GM23338 (cell line): ENCODE measurements at regions not wholly inside any gene's neighbourhood (a gene's known extent, or its start where the extent isn't known, plus 50 kb on each side); places are given as distances from the start of the nearest gene placed in this dataset.

Source experiments
- ATAC-seq: fragments of 200-7000 bp; cut with Tn5 transposase; 3 replicates; pipeline ENCODE4 v1.9.1; 2020
- DNase-seq: peaks from one replicate; pipeline ENCODE4 v3.0.0-alpha.2; 2015; ENCODE audit warnings: low spot score
- H2AFZ ChIP-seq: fragments of 200-600 bp; sonication (generic); 2 replicates; pipeline ENCODE4 v1.8.0; 2016; ENCODE audit warnings: antibody characterized with exemption, mild to moderate bottlenecking, moderate library complexity
- H3F3A ChIP-seq: fragments of 200-600 bp; sonication (generic); replicated peaks from 2 replicates; pipeline ENCODE4 v1.8.0; 2017; ENCODE audit warnings: antibody characterized with exemption, mixed run types, low read depth
- H3K27ac ChIP-seq: fragments of 200-600 bp; sonication (generic); 2 replicates; pipeline ENCODE4 v1.6.1; 2016; ENCODE audit warnings: low read depth
- H3K27me3 ChIP-seq: fragments of 200-600 bp; sonication (generic); 2 replicates; pipeline ENCODE4 v1.8.0; 2016; ENCODE audit warnings: mild to moderate bottlenecking, mixed run types, moderate library complexity; ENCODE audit not compliant: insufficient read depth
- H3K36me3 ChIP-seq: fragments of 200-600 bp; sonication (generic); 2 replicates; pipeline ENCODE4 v1.8.0; 2016; ENCODE audit warnings: mild to moderate bottlenecking; ENCODE audit not compliant: insufficient read depth
- H3K4me1 ChIP-seq: fragments of 200-600 bp; sonication (generic); 2 replicates; pipeline ENCODE4 v1.8.0; 2016; ENCODE audit warnings: mild to moderate bottlenecking, moderate library complexity; ENCODE audit not compliant: insufficient read depth
- H3K4me2 ChIP-seq: fragments of 200-600 bp; sonication (generic); 2 replicates; pipeline ENCODE4 v1.7.1; 2017; ENCODE audit warnings: mixed run types
- H3K4me3 ChIP-seq: fragments of 200-600 bp; sonication (generic); 2 replicates; pipeline ENCODE4 v1.6.1; 2016; ENCODE audit warnings: mixed run types
- H3K79me2 ChIP-seq: fragments of 200-600 bp; sonication (generic); replicated peaks from 2 replicates; pipeline ENCODE4 v1.8.0; 2017; ENCODE audit warnings: mild to moderate bottlenecking; ENCODE audit not compliant: insufficient read depth
- H3K9me2 ChIP-seq: fragments of 200-600 bp; sonication (generic); 2 replicates; pipeline ENCODE4 v1.8.0; 2017; ENCODE audit not compliant: insufficient read depth
- H4K20me1 ChIP-seq: fragments of 200-600 bp; sonication (generic); replicated peaks from 2 replicates; pipeline ENCODE4 v1.8.0; 2017; ENCODE audit warnings: mild to moderate bottlenecking; ENCODE audit not compliant: insufficient read depth
- H3K27ac Mint-ChIP-seq: 2 replicates; pipeline ENCODE4 v1.8.0; 2020; ENCODE audit warnings: inconsistent platforms, mild to moderate bottlenecking, moderate library complexity, mixed read lengths
- H3K27me3 Mint-ChIP-seq: 3 replicates; pipeline ENCODE4 v1.8.0; 2022; ENCODE audit warnings: low read depth, mild to moderate bottlenecking, moderate library complexity, mixed read lengths, inconsistent platforms; ENCODE audit not compliant: insufficient read depth, poor library complexity
- H3K36me3 Mint-ChIP-seq: 3 replicates; pipeline ENCODE4 v1.8.0; 2021; ENCODE audit warnings: low read depth, mild to moderate bottlenecking, inconsistent platforms, moderate library complexity, mixed read lengths
- H3K4me1 Mint-ChIP-seq: 3 replicates; pipeline ENCODE4 v1.8.0; 2020; ENCODE audit warnings: mild to moderate bottlenecking, inconsistent platforms, mixed read lengths
- H3K4me3 Mint-ChIP-seq: 3 replicates; pipeline ENCODE4 v1.8.0; 2021; ENCODE audit warnings: moderate library complexity, mild to moderate bottlenecking, inconsistent platforms, mixed read lengths
- H3K9me3 Mint-ChIP-seq: 3 replicates; pipeline ENCODE4 v1.8.0; 2020; ENCODE audit warnings: moderate library complexity, mild to moderate bottlenecking, inconsistent platforms, mixed read lengths
- CREB1 ChIP-seq: fragments of 250-450 bp; sonication (Bioruptor Pico); IDR thresholded peaks from 2 replicates; pipeline ENCODE4 v1.5.0; 2020; ENCODE audit warnings: low read depth, mild to moderate bottlenecking, moderate library complexity
- CTCF ChIP-seq, 2 experiments: fragments of 200-600 bp in 1 of 2; sonication (generic) in 1 of 2; conservative IDR thresholded peaks; 2 replicates each; pipeline versions ENCODE4 v1.5.1 to v1.6.1; 2016 to 2017; ENCODE audit warnings: antibody characterized with exemption in 2 of 2, low read depth in 2 of 2, mild to moderate bottlenecking in 2 of 2, moderate library complexity in 1 of 2
- EZH2 ChIP-seq: fragments of 200-600 bp; sonication (generic); IDR thresholded peaks from one replicate; pipeline ENCODE4 v1.8.0; 2017; ENCODE audit warnings: antibody characterized with exemption, mild to moderate bottlenecking, low read depth; ENCODE audit not compliant: unreplicated experiment
- EZH2phosphoT487 ChIP-seq: fragments of 200-600 bp; sonication (generic); IDR thresholded peaks from one replicate; pipeline ENCODE4 v1.8.1; 2018; ENCODE audit warnings: antibody characterized with exemption; ENCODE audit not compliant: unreplicated experiment
- NANOG ChIP-seq: IDR thresholded peaks from 2 replicates; pipeline ENCODE4 v1.6.1; 2016; ENCODE audit warnings: antibody characterized with exemption, borderline replicate concordance
- POLR2AphosphoS5 ChIP-seq: IDR thresholded peaks from 2 replicates; pipeline ENCODE4 v1.6.1; 2016; ENCODE audit warnings: antibody characterized with exemption, low read depth
- REST ChIP-seq: IDR thresholded peaks from one replicate; pipeline ENCODE4 v1.6.1; 2018; ENCODE audit warnings: antibody characterized with exemption; ENCODE audit not compliant: unreplicated experiment
- STAT1 ChIP-seq: IDR thresholded peaks from one replicate; pipeline ENCODE4 v1.6.1; 2016; ENCODE audit warnings: antibody characterized with exemption; ENCODE audit not compliant: unreplicated experiment
- ZNF114 ChIP-seq: fragments of 250-450 bp; sonication (Bioruptor Pico); IDR thresholded peaks from 2 replicates; pipeline ENCODE4 v1.5.0; 2020; ENCODE audit warnings: mild to moderate bottlenecking, moderate library complexity
- ZNF331 ChIP-seq: fragments of 250-450 bp; sonication (Bioruptor Pico); IDR thresholded peaks from 2 replicates; pipeline ENCODE4 v1.5.0; 2020; ENCODE audit warnings: low read depth, mild to moderate bottlenecking, moderate library complexity
- TF ChIP-seq, protein P1 (sequence below): IDR thresholded peaks from 2 replicates; pipeline ENCODE4 v1.6.1; 2016; ENCODE audit warnings: antibody characterized with exemption

GRCh38 chr1:88560621-88561020, 123.5 kb upstream of the PKN2 start:
- Histone ChIP-seq H4K20me1 (no peaks in the 10 kb centered on the region), H3K27me3 (no peaks in the 10 kb centered on the region), H3K36me3 (no peaks in the 10 kb centered on the region), H3K4me3 (no peak overlapping the region), H3F3A (no peaks in the 10 kb centered on the region), H3K4me2 (no peak overlapping the region), H2AFZ (no peak overlapping the region), H3K27ac (no peak overlapping the region), H3K4me1 (peaks cover 13% of the 10 kb centered on the region), H3K79me2 (no peaks in the 10 kb centered on the region), H3K9me2 (peaks cover 17% of the 10 kb centered on the region)
- H3K4me1 Mint-ChIP-seq: peaks cover 9% of the 10 kb centered on the region
- DNase-seq (no peak), ATAC-seq (no peak)
- H3K36me3 Mint-ChIP-seq: no peaks in the 10 kb centered on the region
- H3K9me3 Mint-ChIP-seq: no peaks in the 10 kb centered on the region
- no peak overlapping the region for H3K4me3 Mint-ChIP-seq
- no peaks in the 10 kb centered on the region for H3K27me3 Mint-ChIP-seq
- no peak overlapping the region for H3K27ac Mint-ChIP-seq
- TF ChIP-seq EZH2phosphoT487 (no peak), ZNF114 (CRISPR knock-in tag) (no peak), CTCF (conservative IDR thresholded peaks at IDR 0.05; ENCODE audit: low read depth in 2 of 2) (no peak)

GRCh38 chr1:88562991-88563390, 121.1 kb upstream of the PKN2 start:
- no peak overlapping the region for H3K4me3 Mint-ChIP-seq
- no peaks in the 10 kb centered on the region for H3K27me3 Mint-ChIP-seq
- peaks cover 26% of the 10 kb centered on the region for H3K4me1 ChIP-seq
- H3K27me3 ChIP-seq: no peaks in the 10 kb centered on the region
- no peaks in the 10 kb centered on the region for H3K79me2 ChIP-seq
- DNase-seq: peak; percentile 28
- H3K27ac Mint-ChIP-seq: no peak overlapping the region
- H3K4me3 ChIP-seq: no peak overlapping the region
- peaks cover 23% of the 10 kb centered on the region for H3K4me1 Mint-ChIP-seq
- H3K9me2 ChIP-seq: peaks cover 17% of the 10 kb centered on the region
- H3F3A ChIP-seq: no peaks in the 10 kb centered on the region
- H3K36me3 ChIP-seq: no peaks in the 10 kb centered on the region
- peak; percentile 73 for ATAC-seq
- H3K4me2 ChIP-seq: no peak overlapping the region; the same call in 1 of the 2 replicates
- no peaks in the 10 kb centered on the region for H4K20me1 ChIP-seq
- H3K36me3 Mint-ChIP-seq: no peaks in the 10 kb centered on the region
- no peak overlapping the region for H2AFZ ChIP-seq
- H3K27ac ChIP-seq: no peak overlapping the region
- H3K9me3 Mint-ChIP-seq: no peaks in the 10 kb centered on the region
- TF ChIP-seq STAT1 (no peak), EZH2phosphoT487 (no peak), NANOG (no peak), ZNF114 (CRISPR knock-in tag) (no peak), CTCF (conservative IDR thresholded peaks at IDR 0.05; ENCODE audit: low read depth in 2 of 2) (no peak), EZH2 (no peak), CREB1 (CRISPR knock-in tag) (no peak), REST (no peak), ZNF331 (no peak), POLR2AphosphoS5 (no peak)
- TF ChIP-seq, protein P1, sequence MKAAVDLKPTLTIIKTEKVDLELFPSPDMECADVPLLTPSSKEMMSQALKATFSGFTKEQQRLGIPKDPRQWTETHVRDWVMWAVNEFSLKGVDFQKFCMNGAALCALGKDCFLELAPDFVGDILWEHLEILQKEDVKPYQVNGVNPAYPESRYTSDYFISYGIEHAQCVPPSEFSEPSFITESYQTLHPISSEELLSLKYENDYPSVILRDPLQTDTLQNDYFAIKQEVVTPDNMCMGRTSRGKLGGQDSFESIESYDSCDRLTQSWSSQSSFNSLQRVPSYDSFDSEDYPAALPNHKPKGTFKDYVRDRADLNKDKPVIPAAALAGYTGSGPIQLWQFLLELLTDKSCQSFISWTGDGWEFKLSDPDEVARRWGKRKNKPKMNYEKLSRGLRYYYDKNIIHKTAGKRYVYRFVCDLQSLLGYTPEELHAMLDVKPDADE: no peak
